NOMO-1 treated with dmso at 0.1 percent for 144 hours (cell line): ENCODE measurements at regions not wholly inside any gene's neighbourhood (a gene's known extent, or its start where the extent isn't known, plus 50 kb on each side); places are given as distances from the start of the nearest gene placed in this dataset.
"Not testable (repeated sequence)": the region's sequence is repeated elsewhere in the genome, so short reads cannot be mapped to it uniquely, and the experiment has no call there.

Source experiments
- DNase-seq: peaks from one replicate; lab custom pipeline; 2025; ENCODE audit not compliant: unreplicated experiment; lab: John Stamatoyannopoulos, UW

GRCh38 chr14:53228966-53229365 is 75.8 kb upstream of the DDHD1 start:
- no peak for DNase-seq

- DNase-seq = no peak
These were observed 74.1 kb upstream of the DDHD1 start for GRCh38 chr14:53227154-53227718.

- no peak for DNase-seq
These were observed 73.4 kb upstream of the DDHD1 start for GRCh38 chr14:53226553-53226952.

GRCh38 chr14:53220914-53221313 is 67.8 kb upstream of the DDHD1 start:
- DNase-seq = no peak

GRCh38 chr14:53218161-53218560 is 65.0 kb upstream of the DDHD1 start:
- DNase-seq = no peak

GRCh38 chr14:53217316-53217994 is 64.3 kb upstream of the DDHD1 start:
- DNase-seq = peak; percentile 67

- DNase-seq = not testable (repeated sequence)
These were observed 63.8 kb upstream of the DDHD1 start for GRCh38 chr14:53216955-53217315.

- not testable (repeated sequence) for DNase-seq
These were observed 63.4 kb upstream of the DDHD1 start for GRCh38 chr14:53216478-53216877.

- DNase-seq = no peak
These were observed 62.0 kb upstream of the DDHD1 start for GRCh38 chr14:53215101-53215500.

GRCh38 chr14:53214384-53214783 is 61.3 kb upstream of the DDHD1 start:
- DNase-seq = no peak

- DNase-seq = no peak
These were observed 60.6 kb upstream of the DDHD1 start for GRCh38 chr14:53213761-53214160.

GRCh38 chr14:53209370-53209769 is 56.2 kb upstream of the DDHD1 start:
- peak; percentile 29 for DNase-seq
